Progenitor cell of endocrine pancreas (in vitro differentiated cells): ENCODE measurements at regions not wholly inside any gene's neighbourhood (a gene's known extent, or its start where the extent isn't known, plus 50 kb on each side); places are given as distances from the start of the nearest gene placed in this dataset.

Experiments used
- DNase-seq: peaks from one replicate; pipeline ENCODE4 v3.0.0; 2021; ENCODE audit warnings: low spot score; ENCODE audit not compliant: unreplicated experiment
- H3K27ac Mint-ChIP-seq: 2 replicates; pipeline ENCODE4 v1.8.0; 2021; ENCODE audit warnings: mild to moderate bottlenecking, moderate library complexity, mixed read lengths
- H3K27me3 Mint-ChIP-seq: 2 replicates; pipeline ENCODE4 v1.8.0; 2021; ENCODE audit warnings: mixed read lengths
- H3K36me3 Mint-ChIP-seq: 2 replicates; pipeline ENCODE4 v1.8.0; 2022; ENCODE audit warnings: mixed read lengths; ENCODE audit not compliant: insufficient read depth
- H3K4me1 Mint-ChIP-seq: 2 replicates; pipeline ENCODE4 v1.8.0; 2021; ENCODE audit warnings: low read depth, mixed read lengths
- H3K4me3 Mint-ChIP-seq: 2 replicates; pipeline ENCODE4 v1.8.0; 2021; ENCODE audit warnings: low read depth, mild to moderate bottlenecking, moderate library complexity, mixed read lengths
- H3K9me3 Mint-ChIP-seq: 2 replicates; pipeline ENCODE4 v1.8.0; 2021; ENCODE audit warnings: low read depth, mixed read lengths
- CTCF ChIP-seq: fragments of 200-600 bp; sonication (generic); IDR thresholded peaks from one replicate; pipeline ENCODE4 v1.5.0; 2021; ENCODE audit warnings: antibody characterized with exemption, mild to moderate bottlenecking; ENCODE audit not compliant: unreplicated experiment

GRCh38 chrX:21319323-21319722, 54.9 kb upstream of the CNKSR2 start:
- Mint-ChIP-seq H3K9me3 (peaks cover 10% of the 10 kb centered on the region), H3K4me1 (no peaks in the 10 kb centered on the region), H3K27me3 (no peaks in the 10 kb centered on the region), H3K36me3 (peaks cover 2% of the 10 kb centered on the region), H3K4me3 (no peak overlapping the region), H3K27ac (no peak overlapping the region)
- no peak for TF ChIP-seq CTCF
- DNase-seq = no peak
